OCI-LY1 (cell line): ENCODE measurements at regions not wholly inside any gene's neighbourhood (a gene's known extent, or its start where the extent isn't known, plus 50 kb on each side); places are given as distances from the start of the nearest gene placed in this dataset.

Experiments
- H2AFZ ChIP-seq: fragments of 200-600 bp; sonication (generic), shearing (Covaris generic); 2 replicates; pipeline ENCODE4 v1.6.0; 2014; ENCODE audit warnings: antibody characterized with exemption, mild to moderate bottlenecking, low read length
- H3F3A ChIP-seq: fragments of 200-600 bp; sonication (generic), shearing (Covaris generic); 2 replicates; pipeline ENCODE4 v1.6.0; 2014; ENCODE audit warnings: mild to moderate bottlenecking, antibody characterized with exemption, low read length, moderate library complexity; ENCODE audit not compliant: insufficient read depth
- H3K27ac ChIP-seq: fragments of 200-600 bp; sonication (generic); 2 replicates; pipeline ENCODE4 v1.5.1; 2014; ENCODE audit warnings: low read length, mixed run types, mild to moderate bottlenecking, low read depth; ENCODE audit not compliant: poor library complexity, severe bottlenecking
- H3K27me3 ChIP-seq: fragments of 200-600 bp; sonication (generic); 2 replicates; pipeline ENCODE4 v1.6.0; 2014; ENCODE audit warnings: antibody characterized with exemption, mild to moderate bottlenecking, low read length, moderate library complexity; ENCODE audit not compliant: insufficient read depth
- H3K36me3 ChIP-seq: fragments of 200-600 bp; sonication (generic); 2 replicates; pipeline ENCODE4 v1.6.1; 2014; ENCODE audit warnings: mild to moderate bottlenecking, antibody characterized with exemption, low read length, moderate library complexity, mixed read lengths; ENCODE audit not compliant: insufficient read depth
- H3K4me1 ChIP-seq: fragments of 200-600 bp; sonication (generic); 2 replicates; pipeline ENCODE4 v1.5.1; 2014; ENCODE audit warnings: mild to moderate bottlenecking, low read length, moderate library complexity; ENCODE audit not compliant: insufficient read depth, severe bottlenecking
- H3K4me2 ChIP-seq: fragments of 200-600 bp; sonication (generic), shearing (Covaris generic); 2 replicates; pipeline ENCODE4 v1.6.1; 2014; ENCODE audit warnings: low read length
- H3K4me3 ChIP-seq: fragments of 200-600 bp; sonication (generic); 2 replicates; pipeline ENCODE4 v1.5.1; 2014; ENCODE audit warnings: low read length, low read depth, mild to moderate bottlenecking, mixed read lengths; ENCODE audit not compliant: poor library complexity, severe bottlenecking
- H3K79me2 ChIP-seq: fragments of 200-600 bp; shearing (Covaris generic); 2 replicates; pipeline ENCODE4 v1.6.1; 2016; ENCODE audit warnings: mixed run types, low read length, mixed read lengths; ENCODE audit not compliant: insufficient read depth
- H3K9ac ChIP-seq: fragments of 200-600 bp; sonication (generic), shearing (Covaris generic); 2 replicates; pipeline ENCODE4 v1.6.1; 2014; ENCODE audit warnings: mild to moderate bottlenecking, low read length, mixed read lengths
- H3K9me2 ChIP-seq: fragments of 200-600 bp; sonication (generic), shearing (Covaris generic); 2 replicates; pipeline ENCODE4 v1.6.1; 2014; ENCODE audit warnings: low read depth, mild to moderate bottlenecking, low read length, mixed read lengths
- H3K9me3 ChIP-seq: fragments of 200-600 bp; shearing (Covaris generic); 2 replicates; pipeline ENCODE4 v1.6.1; 2014; ENCODE audit warnings: low read length, mixed read lengths
- H4K20me1 ChIP-seq: fragments of 200-600 bp; sonication (generic), shearing (Covaris generic); 2 replicates; pipeline ENCODE4 v1.6.0; 2016; ENCODE audit warnings: mild to moderate bottlenecking, low read length; ENCODE audit not compliant: insufficient read depth
- CTCF ChIP-seq: fragments of 200-600 bp; sonication (generic), shearing (Covaris generic); IDR thresholded peaks from 2 replicates; pipeline ENCODE4 v1.5.1; 2017; ENCODE audit warnings: mild to moderate bottlenecking, antibody characterized with exemption, low read length, moderate library complexity, mixed read lengths
- EZH2 ChIP-seq: fragments of 200-600 bp; sonication (generic), shearing (Covaris generic); IDR thresholded peaks from 2 replicates; pipeline ENCODE4 v1.8.0; 2017; ENCODE audit warnings: borderline replicate concordance, mixed run types, mild to moderate bottlenecking, antibody characterized with exemption, low read length, moderate library complexity, mixed read lengths

- no peak overlapping the region for H3K27ac ChIP-seq
- TF ChIP-seq CTCF, result no peak
- no peak for TF ChIP-seq EZH2
These were observed 451.1 kb downstream of the TUSC1 start for GRCh38 chr9:25226901-25227686.

GRCh38 chr9:25225938-25226760 lies 452.1 kb downstream of the TUSC1 start:
- Histone ChIP-seq H3K4me2 (no peak overlapping the region), H3K4me3 (no peak overlapping the region)
- no peak for TF ChIP-seq CTCF
- no peak for TF ChIP-seq EZH2

More at GRCh38 chr9:25226901-25227686, 451.1 kb downstream of the TUSC1 start:
- Histone ChIP-seq H3K79me2 (no peaks in the 10 kb centered on the region), H3K9me2 (no peaks in the 10 kb centered on the region), H3K4me1 (no peaks in the 10 kb centered on the region), H3K4me2 (no peak overlapping the region), H3K4me3 (no peak overlapping the region), H3K27me3 (no peaks in the 10 kb centered on the region), H3F3A (no peaks in the 10 kb centered on the region), H3K9me3 (no peaks in the 10 kb centered on the region), H3K9ac (no peak overlapping the region), H4K20me1 (no peaks in the 10 kb centered on the region), H2AFZ (no peak overlapping the region), H3K36me3 (no peaks in the 10 kb centered on the region)

GRCh38 chr9:25224996-25225395 lies 453.2 kb downstream of the TUSC1 start:
- no peaks in the 10 kb centered on the region for H4K20me1 ChIP-seq
- H3K27ac ChIP-seq, result no peak overlapping the region
- no peak overlapping the region for H3K9ac ChIP-seq
- no peaks in the 10 kb centered on the region for H3K36me3 ChIP-seq
- H2AFZ ChIP-seq, result no peak overlapping the region
- H3K4me1 ChIP-seq, result no peaks in the 10 kb centered on the region
- H3F3A ChIP-seq, result no peaks in the 10 kb centered on the region
- TF ChIP-seq EZH2 (no peak), CTCF (no peak)
- H3K9me2 ChIP-seq, result no peaks in the 10 kb centered on the region
- H3K27me3 ChIP-seq, result no peaks in the 10 kb centered on the region
- H3K4me2 ChIP-seq, result no peak overlapping the region
- no peak overlapping the region for H3K4me3 ChIP-seq
- no peaks in the 10 kb centered on the region for H3K79me2 ChIP-seq
- no peaks in the 10 kb centered on the region for H3K9me3 ChIP-seq

More at GRCh38 chr9:25225938-25226760, 452.1 kb downstream of the TUSC1 start:
- no peaks in the 10 kb centered on the region for H3K79me2 ChIP-seq
- no peaks in the 10 kb centered on the region for H3K4me1 ChIP-seq
- no peaks in the 10 kb centered on the region for H3K36me3 ChIP-seq
- H4K20me1 ChIP-seq, result no peaks in the 10 kb centered on the region
- H3K9me2 ChIP-seq, result no peaks in the 10 kb centered on the region
- H3K9ac ChIP-seq, result no peak overlapping the region
- H3K27me3 ChIP-seq, result no peaks in the 10 kb centered on the region
- H2AFZ ChIP-seq, result no peak overlapping the region
- no peaks in the 10 kb centered on the region for H3K9me3 ChIP-seq
- no peak overlapping the region for H3K27ac ChIP-seq
- H3F3A ChIP-seq, result no peaks in the 10 kb centered on the region
